Kidney (tissue), 13 donors: ENCODE measurements at regions not wholly inside any gene's neighbourhood (a gene's known extent, or its start where the extent isn't known, plus 50 kb on each side); places are given as distances from the start of the nearest gene placed in this dataset.

Experiments
- DNase-seq, 5 donors: peaks; one replicate each; pipeline ENCODE4 v3.0.0-alpha.2; 2013 to 2020
- FAIRE-seq: peaks from 2 replicates; lab custom pipeline; 2012; peaks lifted over from hg19 to GRCh38; lab: Jason Lieb, UNC
- H3K27ac ChIP-seq, 2 donors: one replicate each; pipeline ENCODE4 v1.7.0; 2013; ENCODE audit warnings: low read depth in 2 of 2, low read length in 2 of 2, inconsistent platforms in 1 of 2
- H3K27me3 ChIP-seq: one replicate; pipeline ENCODE4 v1.7.1; 2013; ENCODE audit warnings: low read length, inconsistent platforms; ENCODE audit not compliant: control insufficient read depth, insufficient read depth
- H3K36me3 ChIP-seq, 3 donors: one replicate each; pipeline versions ENCODE4 v1.7.0 to v1.7.1; 2013; ENCODE audit warnings: low read length in 3 of 3, control low read depth in 1 of 3, inconsistent platforms in 1 of 3; ENCODE audit not compliant: insufficient read depth in 3 of 3, control insufficient read depth in 2 of 3
- H3K4me1 ChIP-seq, 3 donors: one replicate each; pipeline versions ENCODE4 v1.7.0 to v1.7.1; 2013; ENCODE audit warnings: low read length in 3 of 3, inconsistent platforms in 1 of 3, low read depth in 1 of 3; ENCODE audit not compliant: control insufficient read depth in 2 of 3, insufficient read depth in 2 of 3
- H3K4me3 ChIP-seq, 3 donors: one replicate each; pipeline versions ENCODE4 v1.7.0 to v1.8.1; 2013; ENCODE audit warnings: low read length in 3 of 3, control low read depth in 1 of 3, inconsistent platforms in 1 of 3
- H3K9ac ChIP-seq, 3 donors: one replicate each; pipeline versions ENCODE4 v1.7.0 to v1.7.1; 2013; ENCODE audit warnings: low read length in 3 of 3, control low read depth in 1 of 3, inconsistent platforms in 1 of 3
- H3K9me3 ChIP-seq, 3 donors: one replicate each; pipeline versions ENCODE4 v1.7.0 to v1.7.1; 2013; ENCODE audit warnings: low read length in 3 of 3, control low read depth in 1 of 3, inconsistent platforms in 1 of 3; ENCODE audit not compliant: control insufficient read depth in 2 of 3, insufficient read depth in 1 of 3
- intact Hi-C: fragments of 100-400 bp; cut with DNase I; formaldehyde crosslinking; loops from one replicate; pipeline ENCODE4 v1.11.1; 2022
- TF ChIP-seq, protein P1 (sequence below): IDR thresholded peaks from 3 replicates; pipeline ENCODE4 v1.5.1; 2012; ENCODE audit warnings: mild to moderate bottlenecking, moderate library complexity, borderline replicate concordance; ENCODE audit not compliant: insufficient read depth; ENCODE audit errors: extremely low read depth
- donor health status: control.
- donor health status: control.
- donor health status: control.
- donor health status: control.
- donor health status: control.
- donor health status: DM: yes; HTN: yes; CAD: no.
- donor health status: Normal renal cell carcinoma (clear cell type).

DNA sequence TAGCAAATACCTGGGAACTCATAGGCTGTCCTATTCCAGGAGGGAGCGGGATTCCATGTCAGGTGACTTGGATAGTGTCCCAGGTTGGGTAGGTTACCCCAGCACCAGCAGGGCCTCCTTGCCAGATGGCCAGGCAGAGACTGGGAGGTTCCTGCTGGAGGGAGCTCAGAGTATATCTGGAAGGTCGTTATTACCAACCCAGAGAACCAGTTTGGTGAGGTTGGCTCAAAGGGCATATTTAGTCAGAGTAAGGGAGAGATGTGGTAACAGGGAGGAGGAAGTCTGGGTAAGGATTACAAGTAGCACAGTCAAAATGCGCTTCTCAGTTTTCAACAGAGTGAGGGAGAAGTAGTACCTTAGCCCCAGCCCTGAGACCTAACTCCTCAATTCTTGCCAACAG lies 53.3 kb upstream of the LNX1 start:
- peak overlapping the region in 1 of 3 donors; percentile 2 for H3K9ac ChIP-seq
- H3K27ac ChIP-seq = peak overlapping the region; percentile 39 to 54
- H3K36me3 ChIP-seq = no peaks in the 10 kb centered on the region
- peaks cover 0 to 10% (median 5%) of the 10 kb centered on the region in 3 donors for H3K4me1 ChIP-seq
- no peak for FAIRE-seq
- intact Hi-C loops = no loop called here
- H3K27me3 ChIP-seq = no peaks in the 10 kb centered on the region
- TF ChIP-seq, protein P1, sequence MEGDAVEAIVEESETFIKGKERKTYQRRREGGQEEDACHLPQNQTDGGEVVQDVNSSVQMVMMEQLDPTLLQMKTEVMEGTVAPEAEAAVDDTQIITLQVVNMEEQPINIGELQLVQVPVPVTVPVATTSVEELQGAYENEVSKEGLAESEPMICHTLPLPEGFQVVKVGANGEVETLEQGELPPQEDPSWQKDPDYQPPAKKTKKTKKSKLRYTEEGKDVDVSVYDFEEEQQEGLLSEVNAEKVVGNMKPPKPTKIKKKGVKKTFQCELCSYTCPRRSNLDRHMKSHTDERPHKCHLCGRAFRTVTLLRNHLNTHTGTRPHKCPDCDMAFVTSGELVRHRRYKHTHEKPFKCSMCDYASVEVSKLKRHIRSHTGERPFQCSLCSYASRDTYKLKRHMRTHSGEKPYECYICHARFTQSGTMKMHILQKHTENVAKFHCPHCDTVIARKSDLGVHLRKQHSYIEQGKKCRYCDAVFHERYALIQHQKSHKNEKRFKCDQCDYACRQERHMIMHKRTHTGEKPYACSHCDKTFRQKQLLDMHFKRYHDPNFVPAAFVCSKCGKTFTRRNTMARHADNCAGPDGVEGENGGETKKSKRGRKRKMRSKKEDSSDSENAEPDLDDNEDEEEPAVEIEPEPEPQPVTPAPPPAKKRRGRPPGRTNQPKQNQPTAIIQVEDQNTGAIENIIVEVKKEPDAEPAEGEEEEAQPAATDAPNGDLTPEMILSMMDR = no peak
- DNase-seq = peak in 4 of 5 donors; percentile 18 to 87 (median 58)
- H3K9me3 ChIP-seq = no peaks in the 10 kb centered on the region
- no peak overlapping the region for H3K4me3 ChIP-seq
